ENCODE measurements at regions not wholly inside any gene's neighbourhood (a gene's known extent, or its start where the extent isn't known, plus 50 kb on each side); places are given as distances from the start of the nearest gene placed in this dataset.

DNA sequence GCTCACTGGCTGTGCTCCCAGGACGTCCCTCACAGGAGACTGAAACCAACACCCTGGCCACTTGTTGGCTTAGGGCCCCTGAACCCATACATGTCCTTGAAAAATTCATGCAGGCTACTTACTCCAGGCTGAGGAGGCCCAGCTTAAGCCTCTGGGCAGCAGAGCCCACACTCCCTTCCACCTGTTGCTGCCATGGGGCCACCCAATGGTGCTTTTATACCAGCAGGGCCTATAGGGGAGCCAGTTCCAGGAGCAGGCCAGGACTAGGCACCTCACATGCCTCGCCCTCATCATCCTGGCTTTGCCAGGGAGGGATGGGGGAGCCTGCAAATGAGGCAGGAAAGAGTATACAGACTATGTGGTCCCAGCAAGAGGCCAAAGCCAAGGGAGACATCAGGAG is 181.7 kb upstream of the NECTIN1 start:
- WGBS (ENCODE audit: low lambda C conversion rate), result no CpG with 5 or more reads among the region's 2 CpGs
- DNase-seq (ENCODE audit: low spot score), result no peak
- no peaks in the 10 kb centered on the region for H3K79me2 ChIP-seq (ENCODE audit: insufficient read depth, low read length)
- H3K4me1 ChIP-seq (ENCODE audit: insufficient read depth, low read length), result peaks cover 11% of the 10 kb centered on the region
- H3K27me3 ChIP-seq (ENCODE audit: control insufficient read depth in 1 of 2, insufficient read depth in 2 of 2, low read length in 2 of 2), result peaks cover 4 to 24% of the 10 kb centered on the region in 2 experiments; a peak in 4 of 5 replicates
- POLR2A ChIA-PET, result no interaction called here
- no peak for FAIRE-seq
- H3K9ac ChIP-seq (ENCODE audit: insufficient read depth, low read depth, low read length), result no peak overlapping the region
- in situ Hi-C loops (cut with HindIII; ENCODE audit: extremely low pct_ligation_motif_present, low pct_unique_long_range_greater_than_20kb) (no loop called here), intact Hi-C loops (cut with micrococcal nuclease; ENCODE audit: unreplicated experiment) (no loop called here)
- H3K36me3 ChIP-seq (replicated peaks in 1 of 2; ENCODE audit: control insufficient read depth in 1 of 2, insufficient read depth in 2 of 2, low read length in 2 of 2), result no peaks in the 10 kb centered on the region
- H3K9me3 ChIP-seq (ENCODE audit: low read length), result no peaks in the 10 kb centered on the region
- no peak overlapping the region for H3K27ac ChIP-seq (ENCODE audit: extremely low read length, insufficient read depth, low read length)
- no peak overlapping the region for H2AFZ ChIP-seq (ENCODE audit: low read length)
- CTCF ChIA-PET (ENCODE audit: low intra/inter-chr PET ratio, low total read pairs), result no interaction called here
- BruUV-seq (replicated peaks), result no TSS peak
- H3K4me3 ChIP-seq (replicated peaks in 1 of 3; ENCODE audit: insufficient read depth in 1 of 3, low read depth in 2 of 3, low read length in 3 of 3), result no peak overlapping the region
- TF ChIP-seq CREB1 (IDR thresholded peaks at IDR 0.05) (no peak), CREB1 (CRISPR knock-in tag; IDR thresholded peaks at IDR 0.05) (no peak), STAG1 (CRISPR knock-in tag; IDR thresholded peaks at IDR 0.05) (no peak), XRCC5 (optimal IDR thresholded peaks at IDR 0.05; ENCODE audit: low read length) (no peak), SATB2 (CRISPR knock-in tag; IDR thresholded peaks at IDR 0.05) (no peak), GATAD1 (CRISPR knock-in tag; IDR thresholded peaks at IDR 0.05) (no peak), FOSL2 (CRISPR knock-in tag; IDR thresholded peaks at IDR 0.05) (no peak), CC2D1A (CRISPR knock-in tag; IDR thresholded peaks at IDR 0.05) (no peak), ZNF143 (CRISPR knock-in tag; IDR thresholded peaks at IDR 0.05) (no peak), SCMH1 (CRISPR knock-in tag; IDR thresholded peaks at IDR 0.05; ENCODE audit: borderline replicate concordance) (no peak), ZNF670 (CRISPR knock-in tag; IDR thresholded peaks at IDR 0.05; ENCODE audit: borderline replicate concordance) (no peak), ZNF543 (CRISPR knock-in tag; IDR thresholded peaks at IDR 0.05) (no peak)
- TF ChIP-seq, protein P1, sequence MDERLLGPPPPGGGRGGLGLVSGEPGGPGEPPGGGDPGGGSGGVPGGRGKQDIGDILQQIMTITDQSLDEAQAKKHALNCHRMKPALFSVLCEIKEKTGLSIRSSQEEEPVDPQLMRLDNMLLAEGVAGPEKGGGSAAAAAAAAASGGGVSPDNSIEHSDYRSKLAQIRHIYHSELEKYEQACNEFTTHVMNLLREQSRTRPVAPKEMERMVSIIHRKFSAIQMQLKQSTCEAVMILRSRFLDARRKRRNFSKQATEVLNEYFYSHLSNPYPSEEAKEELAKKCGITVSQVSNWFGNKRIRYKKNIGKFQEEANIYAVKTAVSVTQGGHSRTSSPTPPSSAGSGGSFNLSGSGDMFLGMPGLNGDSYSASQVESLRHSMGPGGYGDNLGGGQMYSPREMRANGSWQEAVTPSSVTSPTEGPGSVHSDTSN (CRISPR knock-in tag; IDR thresholded peaks at IDR 0.05), result no peak
- H3K4me2 ChIP-seq (ENCODE audit: low read depth, low read length), result no peak overlapping the region
- ATAC-seq, result no peak
- no peaks in the 10 kb centered on the region for H4K20me1 ChIP-seq (ENCODE audit: insufficient read depth, low read length)

All from HepG2 (cell line).